Left renal cortex interstitium (tissue), 4 donors: ENCODE measurements at regions not wholly inside any gene's neighbourhood (a gene's known extent, or its start where the extent isn't known, plus 50 kb on each side); places are given as distances from the start of the nearest gene placed in this dataset.
"Not testable (repeated sequence)": the region's sequence is repeated elsewhere in the genome, so short reads cannot be mapped to it uniquely, and the experiment has no call there.

Experiments used
- DNase-seq, 4 donors: peaks; one replicate each; pipeline ENCODE4 v3.0.0-alpha.2; 2013; ENCODE audit warnings: low read depth in 4 of 4, low spot score in 2 of 4, missing footprints in 1 of 4

DNA sequence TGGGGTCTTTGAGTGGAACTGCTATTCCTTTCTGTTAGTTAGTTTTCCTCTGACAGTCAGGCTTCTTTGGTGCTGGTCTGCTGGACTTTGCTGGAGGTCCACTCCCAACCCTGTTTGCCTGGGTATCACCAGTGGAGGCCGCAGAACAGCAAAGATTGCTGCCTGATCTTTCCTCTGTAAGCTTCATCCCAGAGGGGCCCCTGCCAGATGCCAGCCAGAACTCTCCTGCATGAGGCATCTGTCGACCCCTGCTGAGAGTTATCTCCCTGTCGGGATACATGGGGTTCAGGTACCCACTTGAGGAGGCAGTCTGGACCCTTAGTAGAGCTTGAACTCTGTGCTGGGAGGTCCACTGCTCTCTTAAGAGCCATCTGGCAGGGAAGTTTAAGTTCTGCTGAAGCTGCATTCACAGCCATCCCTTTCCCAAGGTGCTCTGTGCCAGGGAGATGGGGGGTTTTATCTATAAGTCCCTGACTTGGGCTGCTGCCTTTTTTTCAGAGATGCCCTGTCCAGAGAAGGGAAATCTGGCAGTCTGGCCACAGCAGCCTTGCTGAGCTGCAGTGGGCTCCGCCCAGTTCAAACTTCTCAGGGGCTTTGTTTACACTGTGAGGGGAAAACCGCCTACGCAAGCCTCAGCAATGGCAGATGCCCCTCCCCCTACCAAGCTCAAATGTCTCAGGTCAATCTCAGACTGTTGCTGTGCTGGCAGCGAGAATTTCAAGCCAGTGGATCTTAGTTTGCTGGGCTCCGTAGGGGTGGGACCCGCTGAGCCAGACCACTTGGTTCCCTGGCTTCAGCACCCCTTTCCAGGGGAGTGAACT is 89.7 kb upstream of the CDK6 start:
- DNase-seq: peak in 1 of 4 donors; percentile 20

DNA sequence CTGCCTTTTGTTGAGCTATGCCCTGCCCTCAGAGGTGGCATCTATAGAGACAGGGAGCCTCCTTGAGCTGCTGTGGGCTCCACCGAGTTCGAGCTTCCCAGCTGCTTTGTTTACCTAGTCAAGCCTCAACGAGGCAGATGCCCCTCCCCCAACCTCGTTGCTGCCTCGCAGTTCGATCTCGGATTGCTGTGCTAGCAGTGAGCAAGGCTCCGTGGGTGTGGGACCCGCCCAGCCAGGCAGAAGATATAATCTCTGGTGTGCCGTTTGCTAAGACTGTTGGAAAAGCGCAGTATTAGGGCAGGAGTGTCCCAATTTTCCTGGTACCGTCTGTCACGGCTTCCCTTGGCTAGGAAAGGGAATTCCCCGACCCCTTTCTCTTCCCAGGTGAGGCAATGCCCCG is 88.4 kb upstream of the CDK6 start:
- no peak for DNase-seq

DNA sequence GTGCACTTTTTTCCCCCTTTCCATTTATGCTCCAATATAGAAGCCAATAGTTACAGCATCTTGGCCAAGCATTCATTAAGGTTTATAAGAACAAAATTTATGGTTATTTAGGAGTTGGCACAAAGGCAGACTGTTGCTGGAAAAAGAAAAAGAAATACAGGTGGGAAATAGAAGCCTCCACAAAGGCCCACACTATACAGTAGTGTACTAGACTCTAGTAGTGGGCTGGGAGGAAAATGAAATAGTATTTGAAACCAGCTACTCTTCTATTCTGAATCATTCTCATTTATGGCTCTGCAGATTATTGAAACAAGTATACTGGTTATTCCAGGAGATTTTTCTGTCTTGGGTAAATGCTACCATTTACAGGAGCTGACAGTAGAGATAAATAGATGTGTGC is 80.9 kb upstream of the CDK6 start:
- DNase-seq: no peak

DNA sequence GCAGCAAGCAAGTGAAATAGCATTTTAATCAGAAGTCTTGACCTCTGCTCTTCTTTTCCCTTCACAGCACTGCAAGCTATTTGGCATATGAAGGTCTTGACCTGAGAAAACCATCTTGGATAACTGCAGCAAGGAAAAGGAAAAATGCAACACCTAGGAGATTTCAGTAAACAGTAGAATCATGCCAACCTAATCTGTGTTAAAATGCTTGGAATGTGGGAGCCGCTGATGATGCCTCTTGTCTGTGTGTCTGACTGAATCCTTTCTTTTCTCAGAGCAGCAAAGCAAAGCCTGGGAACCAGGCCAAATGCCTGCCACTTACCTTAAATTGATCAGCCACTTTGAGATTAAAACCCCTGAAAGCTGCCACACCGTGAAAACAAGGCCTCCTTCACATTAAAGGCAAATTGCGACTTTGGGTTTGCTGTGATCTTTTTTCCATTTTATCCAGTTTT is 80.4 kb upstream of the CDK6 start:
- no peak for DNase-seq

DNA sequence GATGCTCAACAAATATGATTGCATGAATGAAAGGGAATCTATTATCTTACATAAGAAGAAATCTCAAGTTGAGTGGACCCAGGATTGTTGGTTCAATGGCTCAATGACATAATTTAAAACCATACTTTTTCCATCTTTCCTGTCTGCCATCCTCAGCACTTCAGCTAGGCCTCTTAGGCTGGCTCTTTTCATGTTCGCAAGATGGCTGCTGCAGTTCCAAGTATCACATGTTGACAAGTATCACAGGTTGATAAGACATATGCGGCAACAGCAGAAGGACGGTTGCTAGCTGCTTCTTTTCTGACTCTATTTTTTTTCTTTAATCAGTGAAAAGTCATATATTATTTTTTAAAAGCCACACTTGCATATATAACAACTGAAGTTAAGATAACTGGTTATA is 79.0 kb upstream of the CDK6 start:
- no peak for DNase-seq

DNA sequence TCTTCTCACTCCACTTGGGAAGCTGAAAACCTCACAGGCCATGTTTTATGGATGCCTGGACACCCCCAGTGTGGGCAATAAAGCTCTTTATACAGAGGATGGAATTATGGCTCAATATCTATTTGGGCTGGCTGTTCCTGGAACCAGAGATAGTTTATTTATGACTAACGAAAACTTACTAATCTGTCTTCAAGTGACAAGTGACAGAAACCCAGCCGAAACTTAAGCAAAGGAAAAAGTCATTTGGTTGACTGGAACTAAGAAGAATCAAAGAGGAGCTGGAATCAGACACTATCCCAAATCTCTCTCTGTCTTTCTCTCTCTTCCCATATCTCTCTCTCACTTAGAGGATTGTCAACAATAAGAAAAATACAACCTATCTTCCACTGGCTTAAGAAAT is 78.3 kb upstream of the CDK6 start:
- DNase-seq: no peak

DNA sequence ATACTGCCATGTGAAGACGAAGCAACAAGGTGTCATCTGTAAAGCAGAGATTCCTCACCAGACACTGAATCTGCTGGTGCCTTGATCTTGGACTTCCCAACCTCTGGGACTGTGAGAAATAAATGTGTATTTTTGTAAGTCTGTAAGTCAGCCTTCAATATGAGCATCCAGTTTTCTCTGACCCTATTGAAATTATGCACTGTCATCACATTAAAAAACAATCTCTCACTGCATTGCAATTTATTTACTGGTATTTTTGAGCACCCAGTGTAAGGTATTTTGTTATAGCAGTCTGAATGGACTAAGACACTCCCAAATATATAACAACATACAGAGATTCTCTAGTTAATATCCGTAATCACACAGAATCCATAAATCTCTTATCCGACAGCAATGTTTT is 77.5 kb upstream of the CDK6 start:
- no peak for DNase-seq

DNA sequence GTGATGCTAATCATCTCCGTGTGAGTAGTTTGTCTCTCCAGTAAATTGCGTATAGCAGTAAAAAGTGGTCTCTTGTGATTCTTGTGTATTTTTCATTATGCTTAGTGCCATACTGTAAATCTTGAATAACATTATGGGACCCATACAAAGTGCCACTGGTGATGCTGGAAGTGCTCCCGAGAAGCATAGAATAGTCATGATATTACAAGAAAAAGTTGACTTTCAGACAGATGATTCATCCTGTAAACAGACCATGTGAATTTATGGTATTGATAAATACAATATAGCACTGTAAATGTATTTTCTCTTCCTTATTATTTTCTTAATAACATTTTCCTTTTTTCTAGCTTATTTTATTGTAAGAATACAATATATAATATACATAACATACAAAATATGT is 74.6 kb upstream of the CDK6 start:
- no peak for DNase-seq

DNA sequence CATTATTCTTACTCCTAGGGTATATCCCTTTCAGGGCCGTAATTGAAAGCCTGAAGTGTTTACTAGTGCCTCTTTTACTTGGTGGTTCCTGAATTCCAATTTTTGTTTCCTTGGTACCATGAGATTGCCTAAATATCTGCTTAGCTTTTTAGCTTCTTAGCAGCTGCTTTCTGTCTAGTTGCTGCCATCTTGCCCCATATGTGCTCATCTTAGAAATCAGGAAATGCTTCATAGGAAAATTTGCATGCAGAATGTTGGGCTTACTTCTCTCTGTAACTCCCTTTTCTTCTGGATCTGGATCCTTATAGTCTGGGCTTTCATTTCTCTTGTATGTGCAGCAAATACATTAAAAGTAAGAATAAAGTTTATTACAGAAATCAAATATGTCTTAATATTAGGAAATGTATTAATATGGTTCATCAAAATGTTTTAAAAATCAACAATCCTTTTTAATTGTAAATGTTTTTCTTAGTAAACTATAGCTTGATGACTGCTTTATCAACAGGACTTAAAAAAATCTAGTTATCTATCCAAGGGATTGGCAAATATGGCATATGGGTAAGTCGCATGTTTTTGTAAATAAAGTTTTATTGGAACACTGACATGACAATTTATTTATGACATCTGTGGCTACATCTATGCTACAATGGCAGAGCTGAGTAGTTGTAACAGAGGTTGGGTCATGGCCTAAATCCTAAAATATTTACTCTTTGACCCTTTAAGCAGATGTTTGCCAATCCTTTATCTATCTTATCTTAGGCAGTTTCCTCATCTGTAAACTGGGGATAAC is 73.5 kb upstream of the CDK6 start:
- DNase-seq: no peak

DNA sequence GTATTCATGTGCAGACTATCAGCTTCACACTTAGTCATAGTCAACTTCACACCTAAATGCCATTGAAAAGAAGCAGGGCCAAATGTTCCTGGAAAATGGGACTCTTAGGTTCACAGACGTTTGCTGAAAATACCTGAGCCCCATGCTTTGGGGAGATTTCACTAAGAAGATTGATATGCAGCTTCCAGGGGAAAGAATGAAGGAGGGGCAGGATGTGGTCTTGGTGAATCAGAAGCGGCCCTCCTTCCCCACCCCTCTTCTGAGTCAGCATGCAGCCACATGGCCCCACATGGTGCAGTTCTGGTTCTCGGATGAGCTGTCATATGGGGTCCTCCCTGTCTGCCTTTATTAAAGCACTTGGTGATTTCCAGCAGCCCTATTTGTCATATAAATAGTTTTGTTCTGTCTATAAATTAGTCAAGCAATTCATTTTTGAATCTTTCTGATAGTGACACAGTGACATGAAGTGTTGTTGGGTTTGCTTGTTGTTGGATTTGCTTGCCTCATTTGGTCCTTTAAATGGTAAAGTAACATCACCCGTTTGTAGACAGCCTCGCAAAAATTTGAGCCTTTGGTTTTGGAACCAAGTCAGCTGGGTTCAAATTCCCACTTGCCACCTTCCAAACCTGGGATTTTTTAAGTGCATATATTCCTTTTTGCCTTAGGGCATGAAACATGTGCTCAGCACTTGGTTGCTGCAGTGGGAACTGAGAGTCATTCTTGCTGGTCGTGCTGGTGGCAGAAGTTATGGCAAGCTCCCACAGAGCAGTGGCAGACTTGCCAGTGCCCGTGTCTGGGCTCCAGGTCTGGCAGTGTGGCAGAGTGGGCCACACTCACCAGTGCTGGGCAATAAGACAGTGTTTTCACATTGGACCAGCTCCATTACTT is 68.1 kb upstream of the CDK6 start:
- no peak for DNase-seq

DNA sequence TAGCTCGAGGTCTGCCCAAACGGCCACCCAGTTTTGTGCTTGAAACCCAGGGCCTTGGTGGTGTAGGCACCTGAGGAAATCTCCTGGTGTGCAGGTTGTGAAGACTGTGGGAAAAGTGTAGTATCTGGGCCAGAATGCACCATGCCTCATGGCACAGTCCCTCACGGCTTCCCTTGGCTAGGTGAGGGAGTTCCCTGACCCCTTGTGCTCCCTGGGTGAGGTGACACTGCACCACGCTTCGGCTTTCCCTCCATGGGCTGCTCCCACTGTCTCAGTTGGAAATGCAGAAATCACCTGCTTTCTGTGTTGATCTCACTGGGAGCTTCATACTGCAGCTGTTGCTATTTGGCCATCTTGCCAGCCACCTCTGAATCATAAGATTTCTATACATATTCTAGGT is 62.4 kb upstream of the CDK6 start:
- DNase-seq: no peak

DNA sequence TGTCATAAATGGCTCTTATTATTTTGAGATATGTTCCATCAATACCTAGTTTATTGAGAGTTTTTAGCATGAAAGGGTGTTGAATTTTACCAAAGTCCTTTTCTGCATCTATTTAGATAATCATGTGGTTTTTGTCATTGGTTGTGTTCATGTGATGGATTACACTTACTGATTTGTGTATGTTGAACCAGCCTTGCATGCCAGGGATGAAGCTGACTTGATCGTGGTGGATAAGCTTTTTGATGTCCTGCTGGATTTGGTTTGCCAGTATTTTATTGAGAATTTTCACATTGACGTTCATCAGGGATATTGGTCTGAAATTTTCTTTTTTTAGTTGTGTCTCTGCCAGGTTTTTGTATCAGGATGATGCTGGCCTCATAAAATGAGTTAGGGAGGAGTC is 58.5 kb upstream of the CDK6 start:
- not testable (repeated sequence) for DNase-seq

DNA sequence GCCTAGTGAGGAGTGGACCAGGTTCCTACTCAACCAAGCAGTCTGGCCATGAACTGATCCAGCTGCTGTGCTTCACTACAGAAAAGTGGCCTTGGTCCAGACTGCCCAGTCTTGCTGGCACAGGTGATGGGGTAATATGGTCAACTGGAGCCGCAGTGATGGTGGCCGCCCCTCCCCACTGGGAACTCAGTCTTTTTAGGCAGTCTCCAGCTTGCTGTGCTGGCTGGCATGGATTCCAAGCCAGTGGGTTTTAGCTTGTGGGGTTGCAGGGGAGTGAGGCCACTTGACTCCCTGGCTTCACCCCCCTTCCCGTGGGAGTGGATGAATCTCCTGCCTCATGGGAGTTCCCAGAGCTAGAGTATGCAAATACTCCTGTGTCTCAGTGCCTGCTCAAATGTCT is 52.7 kb upstream of the CDK6 start:
- no peak for DNase-seq
